Hematopoietic multipotent progenitor cell treated with erythropoietin and hydrocortisone succinate and interleukin-3 and kit ligand, for 4 days (in vitro differentiated cells): ENCODE measurements at regions not wholly inside any gene's neighbourhood (a gene's known extent, or its start where the extent isn't known, plus 50 kb on each side); places are given as distances from the start of the nearest gene placed in this dataset.

Source experiments
- DNase-seq: peaks from one replicate; pipeline ENCODE4 v3.0.0-alpha.2; 2015

DNA sequence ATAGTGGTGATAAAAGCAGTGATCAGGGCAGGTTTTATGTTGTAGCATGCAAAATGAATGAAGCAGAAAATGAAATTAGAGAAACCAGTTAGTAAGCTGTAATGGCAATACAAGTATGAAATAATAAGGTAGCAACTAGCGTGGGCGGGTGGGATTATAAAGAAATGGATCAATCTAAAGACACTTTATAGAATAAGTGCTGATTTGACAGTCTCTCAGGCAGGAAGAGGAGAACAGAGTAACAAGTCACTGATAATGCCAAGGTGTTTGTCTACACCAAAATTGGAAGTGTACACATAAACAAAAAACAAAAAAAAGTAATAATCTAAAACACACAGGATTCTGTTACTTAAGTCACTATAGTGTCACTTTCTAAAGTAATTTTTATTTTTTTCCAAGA is 51.0 kb upstream of the PCBP1 start:
- DNase-seq = no peak

DNA sequence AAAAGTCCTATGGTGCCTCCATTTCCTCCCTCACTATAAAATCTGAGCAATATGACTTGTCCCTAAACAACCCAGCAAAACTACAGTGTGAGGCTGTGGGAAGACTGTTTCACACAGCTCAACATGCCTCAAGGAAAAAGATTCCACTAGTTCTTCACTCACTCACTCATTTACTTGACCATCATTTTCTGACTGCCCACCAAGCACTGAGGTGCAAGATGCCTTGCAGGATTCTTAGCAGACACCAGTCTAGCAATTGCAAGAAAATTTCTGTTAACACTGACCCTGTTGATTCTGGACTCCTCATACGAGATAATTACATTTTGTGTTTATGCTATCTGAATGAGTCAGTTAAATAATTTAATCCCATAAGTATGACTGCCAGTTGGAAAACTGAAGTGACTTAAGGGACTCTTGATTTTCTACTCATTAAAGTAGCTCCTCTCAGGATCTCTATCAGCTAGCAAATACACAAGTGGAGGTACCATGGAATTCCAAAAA is 51.9 kb upstream of the PCBP1 start:
- DNase-seq = no peak

DNA sequence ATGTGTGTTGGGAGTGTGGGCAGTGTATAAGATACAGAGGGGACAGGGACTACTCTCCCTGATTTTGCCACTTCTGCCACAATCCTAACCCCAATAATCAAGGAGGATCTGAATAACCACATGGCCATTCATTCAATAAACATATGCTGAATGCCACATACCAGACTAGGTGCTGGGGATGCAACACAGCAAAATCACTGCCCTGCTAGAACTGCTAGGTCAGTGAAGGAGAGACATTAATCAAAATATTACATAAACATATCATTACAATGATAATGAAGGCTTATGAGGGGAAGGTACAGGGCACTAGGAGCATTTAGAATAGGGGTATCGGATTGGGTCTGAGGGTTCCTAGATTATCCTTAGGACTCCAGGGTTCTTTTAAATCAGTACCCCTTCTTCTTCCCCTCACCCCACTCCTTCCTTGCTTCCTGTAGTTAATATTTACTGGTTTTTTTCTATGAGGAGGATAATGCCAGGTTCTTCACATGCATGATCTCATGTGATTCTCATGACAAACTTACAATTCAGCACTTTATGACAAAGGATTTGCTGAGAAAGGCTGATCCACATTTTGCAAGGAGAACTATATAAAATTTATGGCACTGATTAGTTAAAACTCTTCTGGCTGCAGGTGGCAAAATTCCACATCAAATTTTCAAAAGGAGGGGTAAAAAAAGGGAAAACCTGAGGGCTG is 56.4 kb upstream of the PCBP1 start:
- no peak for DNase-seq

DNA sequence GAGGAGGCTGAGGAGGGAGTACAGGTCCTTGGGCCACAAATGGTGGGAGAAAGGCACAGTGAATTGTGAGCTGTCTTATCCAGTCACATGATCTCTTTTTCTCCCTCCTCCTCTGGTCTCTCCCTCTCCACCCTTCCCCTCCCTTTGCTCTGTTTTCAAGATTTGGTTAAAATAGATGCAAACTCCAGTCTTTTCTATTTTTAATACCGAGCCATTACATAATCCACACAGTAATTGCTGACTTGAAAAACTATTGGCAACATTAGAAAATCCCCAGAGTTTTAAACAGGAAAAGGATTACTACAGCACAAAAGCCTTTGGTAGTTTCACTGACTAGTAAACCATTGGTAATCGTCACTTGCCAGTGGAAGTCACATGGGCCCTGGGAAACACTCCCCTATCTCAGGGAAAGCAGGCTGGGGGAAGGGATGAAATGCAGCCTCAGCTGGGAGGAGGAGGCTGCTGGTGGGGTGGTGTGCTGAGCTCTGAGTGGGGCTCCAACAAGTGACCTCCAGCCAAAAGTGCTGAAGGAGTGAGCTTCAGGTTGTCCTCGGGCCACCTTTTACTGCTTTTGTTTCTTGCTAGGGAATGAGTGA is 57.4 kb upstream of the PCBP1 start:
- DNase-seq = peak; percentile 80

DNA sequence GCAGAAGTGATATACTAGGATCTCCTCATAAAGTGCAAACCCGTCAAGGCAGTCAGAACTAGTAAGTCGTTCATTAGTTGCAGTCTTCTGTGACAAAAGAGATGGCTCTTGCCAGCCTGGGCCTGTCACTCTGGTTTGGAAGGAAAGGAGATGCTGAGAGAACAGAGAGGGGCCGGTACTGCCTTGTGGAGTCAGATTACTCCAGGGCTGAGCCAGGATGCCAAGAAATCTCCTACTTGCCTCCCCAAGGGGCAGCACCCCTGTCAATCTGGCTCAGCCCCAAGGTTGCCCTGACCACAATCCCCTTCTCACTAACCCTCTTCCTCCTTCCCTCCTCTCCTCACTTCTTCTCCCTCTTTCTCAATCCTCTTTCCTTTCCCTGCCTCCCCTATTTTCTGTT is 62.9 kb upstream of the ASPRV1 start:
- no peak for DNase-seq

DNA sequence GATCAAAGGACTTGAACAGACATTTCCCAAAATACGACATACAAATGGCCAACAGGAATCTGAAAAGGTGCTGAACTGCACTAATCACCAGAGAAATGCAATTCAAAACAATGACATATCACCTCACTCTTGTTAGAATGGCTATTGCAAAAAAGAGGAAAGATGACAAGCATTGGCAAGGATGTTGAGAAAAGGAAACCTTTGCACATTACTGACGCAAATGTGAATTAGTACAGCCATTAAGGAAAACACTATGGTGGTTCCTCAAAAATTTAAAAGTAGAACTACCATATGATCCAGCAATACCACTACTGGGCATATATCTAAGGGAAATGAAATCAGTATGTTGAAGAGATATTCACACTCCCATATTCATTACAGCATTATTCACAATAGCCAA is 57.7 kb upstream of the ASPRV1 start:
- DNase-seq = no peak

DNA sequence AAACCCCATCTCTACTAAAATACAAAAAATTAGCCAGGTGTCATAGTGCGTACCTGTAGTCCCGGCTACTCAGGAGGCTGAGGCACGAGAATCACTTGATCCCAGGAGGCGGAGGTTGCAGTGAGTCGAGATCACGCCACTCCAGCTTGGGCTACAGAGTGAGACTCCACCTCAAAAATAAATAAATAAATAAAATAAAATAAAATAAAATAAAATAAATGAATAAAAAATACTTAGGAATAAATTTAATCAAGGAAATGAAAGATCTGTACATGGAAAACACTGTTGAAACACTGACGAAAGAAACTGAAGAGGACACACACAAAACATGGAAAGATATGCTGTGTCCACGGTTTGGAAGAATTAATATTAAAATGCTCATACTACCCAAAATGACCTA is 56.5 kb upstream of the ASPRV1 start:
- DNase-seq = no peak

DNA sequence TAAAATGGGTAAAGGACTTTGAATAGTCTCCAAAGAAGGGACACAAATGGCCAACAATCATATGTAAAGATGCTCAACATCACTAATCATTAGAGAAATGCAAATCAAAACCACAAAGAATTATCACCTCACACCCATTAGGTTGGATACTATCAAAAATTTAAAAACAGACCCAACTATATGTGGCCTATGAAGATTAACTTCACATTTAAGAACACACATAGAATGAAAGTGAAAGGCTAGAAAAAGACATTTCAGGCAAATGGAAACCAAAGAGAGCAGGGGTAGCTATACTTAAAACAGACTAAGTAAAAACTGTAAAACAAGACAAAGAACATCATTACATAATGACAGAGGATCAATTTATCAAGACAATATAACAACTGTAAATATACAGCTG is 53.5 kb upstream of the ASPRV1 start:
- no peak for DNase-seq

DNA sequence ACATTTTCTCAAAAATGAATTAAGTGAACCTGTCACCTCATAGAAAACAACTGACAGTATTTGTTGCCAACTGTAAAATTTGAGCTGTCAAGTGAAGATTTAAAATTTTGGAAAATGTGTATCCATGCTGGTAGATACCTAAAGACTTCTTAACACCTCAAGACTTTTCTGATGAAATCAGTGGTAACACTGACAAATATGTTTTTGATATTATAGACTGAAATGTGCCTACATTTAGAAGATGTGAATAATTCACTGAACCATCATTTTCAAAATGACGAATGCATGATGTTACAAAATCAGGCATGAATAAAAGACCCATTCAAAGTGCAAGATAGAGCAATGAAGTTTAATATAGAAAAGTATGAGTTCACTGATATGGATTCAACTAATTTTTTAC is 51.5 kb upstream of the ASPRV1 start:
- no peak for DNase-seq

DNA sequence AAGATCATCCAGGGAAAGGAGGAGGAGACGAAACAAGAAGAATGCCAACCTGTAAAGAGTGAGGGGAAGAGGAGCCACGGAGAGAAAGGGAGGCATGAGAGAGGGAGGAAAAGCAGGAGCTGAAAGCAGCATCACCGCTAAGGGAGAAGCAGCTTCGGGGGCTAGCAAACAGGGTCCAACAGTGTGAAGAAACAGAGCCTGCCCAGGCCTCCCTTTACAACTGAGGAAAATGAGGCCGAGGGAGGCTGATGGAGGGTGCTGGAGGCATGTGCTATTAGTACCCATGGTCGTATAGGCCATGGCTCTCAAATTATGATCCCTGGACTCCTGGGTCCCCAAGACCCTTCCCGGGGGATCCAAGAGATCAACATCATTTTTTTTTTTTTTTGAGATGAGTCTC is 50.4 kb upstream of the ASPRV1 start:
- DNase-seq = no peak

DNA sequence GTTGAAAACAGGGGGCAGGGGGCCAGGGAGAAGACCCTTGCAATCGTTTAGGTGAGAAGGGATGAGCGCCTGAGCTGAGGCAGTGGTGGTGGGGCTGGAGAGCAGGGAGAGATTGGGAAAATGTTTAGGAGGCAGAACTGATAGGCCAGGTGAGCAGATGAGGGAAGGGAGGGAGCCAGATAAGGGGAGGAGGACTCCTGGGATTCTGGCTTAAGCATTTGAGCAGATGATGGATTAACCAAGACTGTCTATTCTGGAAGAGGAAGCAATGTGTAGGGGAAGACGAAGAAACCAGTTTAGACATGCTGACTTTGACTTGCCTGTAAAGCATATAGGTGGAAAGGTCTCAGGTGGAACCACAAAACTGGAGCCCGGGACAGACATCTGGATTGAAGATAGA is 49.9 kb upstream of the ASPRV1 start:
- no peak for DNase-seq
